Astrocyte (in vitro differentiated cells and primary cell): ENCODE measurements at regions not wholly inside any gene's neighbourhood (a gene's known extent, or its start where the extent isn't known, plus 50 kb on each side); places are given as distances from the start of the nearest gene placed in this dataset.

ENCODE experiments used
- EZH2 ChIP-seq: IDR thresholded peaks from 2 replicates; pipeline ENCODE4 v1.6.1; 2012; ENCODE audit warnings: mild to moderate bottlenecking, low read length, inconsistent platforms; ENCODE audit not compliant: insufficient read depth
- TF ChIP-seq, protein P1 (sequence below): IDR thresholded peaks from 2 replicates; pipeline ENCODE4 v1.5.1; 2011; ENCODE audit warnings: low read depth, mild to moderate bottlenecking, inconsistent platforms, low read length, moderate library complexity; ENCODE audit not compliant: insufficient read depth

DNA sequence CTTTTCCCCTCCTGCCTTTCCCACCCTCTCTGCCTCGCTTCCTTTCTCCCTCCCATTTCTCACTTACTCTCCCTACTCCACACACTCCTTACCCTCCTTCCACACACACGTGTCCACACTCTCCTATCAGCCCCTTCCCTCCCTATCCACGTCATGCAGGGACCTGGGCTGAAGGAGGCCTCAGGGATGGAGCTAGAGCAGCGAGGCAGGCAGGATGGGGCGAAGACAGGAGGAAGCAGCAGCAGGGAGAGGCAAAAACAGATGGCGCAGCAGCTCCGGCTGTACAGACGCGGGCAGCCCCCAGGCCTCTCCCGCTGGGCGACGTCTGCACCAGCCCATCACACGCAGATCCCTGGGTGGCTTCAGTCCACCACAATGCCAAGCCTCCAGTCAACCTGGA, 97.9 kb downstream of the SPATA19 start:
- TF ChIP-seq, protein P1, sequence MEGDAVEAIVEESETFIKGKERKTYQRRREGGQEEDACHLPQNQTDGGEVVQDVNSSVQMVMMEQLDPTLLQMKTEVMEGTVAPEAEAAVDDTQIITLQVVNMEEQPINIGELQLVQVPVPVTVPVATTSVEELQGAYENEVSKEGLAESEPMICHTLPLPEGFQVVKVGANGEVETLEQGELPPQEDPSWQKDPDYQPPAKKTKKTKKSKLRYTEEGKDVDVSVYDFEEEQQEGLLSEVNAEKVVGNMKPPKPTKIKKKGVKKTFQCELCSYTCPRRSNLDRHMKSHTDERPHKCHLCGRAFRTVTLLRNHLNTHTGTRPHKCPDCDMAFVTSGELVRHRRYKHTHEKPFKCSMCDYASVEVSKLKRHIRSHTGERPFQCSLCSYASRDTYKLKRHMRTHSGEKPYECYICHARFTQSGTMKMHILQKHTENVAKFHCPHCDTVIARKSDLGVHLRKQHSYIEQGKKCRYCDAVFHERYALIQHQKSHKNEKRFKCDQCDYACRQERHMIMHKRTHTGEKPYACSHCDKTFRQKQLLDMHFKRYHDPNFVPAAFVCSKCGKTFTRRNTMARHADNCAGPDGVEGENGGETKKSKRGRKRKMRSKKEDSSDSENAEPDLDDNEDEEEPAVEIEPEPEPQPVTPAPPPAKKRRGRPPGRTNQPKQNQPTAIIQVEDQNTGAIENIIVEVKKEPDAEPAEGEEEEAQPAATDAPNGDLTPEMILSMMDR = no peak
- TF ChIP-seq EZH2 = no peak
